Osteocyte (in vitro differentiated cells): ENCODE measurements at regions not wholly inside any gene's neighbourhood (a gene's known extent, or its start where the extent isn't known, plus 50 kb on each side); places are given as distances from the start of the nearest gene placed in this dataset.

ENCODE experiments used
- DNase-seq: peaks from one replicate; pipeline ENCODE4 v3.0.0; 2021; ENCODE audit warnings: mixed read lengths; ENCODE audit not compliant: unreplicated experiment; ENCODE audit errors: extremely low spot score
- H3K27ac Mint-ChIP-seq: one replicate; pipeline ENCODE4 v1.8.0; 2021; ENCODE audit warnings: mild to moderate bottlenecking, mixed read lengths; ENCODE audit not compliant: unreplicated experiment
- H3K27me3 Mint-ChIP-seq: one replicate; pipeline ENCODE4 v1.8.0; 2021; ENCODE audit warnings: mixed read lengths; ENCODE audit not compliant: unreplicated experiment
- H3K36me3 Mint-ChIP-seq: one replicate; pipeline ENCODE4 v1.8.0; 2021; ENCODE audit warnings: mixed read lengths; ENCODE audit not compliant: unreplicated experiment
- H3K4me1 Mint-ChIP-seq: one replicate; pipeline ENCODE4 v1.8.0; 2021; ENCODE audit warnings: mixed read lengths; ENCODE audit not compliant: unreplicated experiment
- H3K4me3 Mint-ChIP-seq: one replicate; pipeline ENCODE4 v1.8.0; 2021; ENCODE audit warnings: mild to moderate bottlenecking, moderate library complexity, mixed read lengths; ENCODE audit not compliant: unreplicated experiment
- H3K9me3 Mint-ChIP-seq: one replicate; pipeline ENCODE4 v1.8.0; 2021; ENCODE audit warnings: mixed read lengths; ENCODE audit not compliant: unreplicated experiment
- TF ChIP-seq, protein P1 (sequence below): fragments of 200-600 bp; sonication (generic); IDR thresholded peaks from 2 replicates; pipeline ENCODE4 v1.5.0; 2021; ENCODE audit warnings: antibody characterized with exemption, mild to moderate bottlenecking, moderate library complexity

DNA sequence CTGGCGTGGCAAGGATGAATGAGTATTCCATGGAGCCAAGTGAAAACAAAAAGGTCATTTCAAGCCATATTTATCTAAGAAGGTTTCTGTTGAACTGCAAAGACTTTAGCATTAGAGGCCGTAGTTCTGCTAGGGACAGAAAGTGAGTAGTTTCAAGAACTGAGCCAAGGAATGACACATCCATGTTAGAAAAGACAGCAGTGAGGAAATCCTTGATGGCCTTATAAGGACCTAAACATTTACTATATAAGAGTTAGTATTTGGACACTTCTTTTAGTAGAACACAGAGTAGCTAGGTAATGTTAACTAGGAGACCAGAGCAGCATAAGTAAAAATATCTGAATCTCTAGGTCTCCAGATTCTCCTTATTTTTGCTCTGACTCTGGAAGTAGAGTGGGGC, 329.8 kb upstream of the SEMA3D start:
- H3K4me3 Mint-ChIP-seq = no peak overlapping the region
- no peaks in the 10 kb centered on the region for H3K27me3 Mint-ChIP-seq
- peaks cover 22% of the 10 kb centered on the region for H3K4me1 Mint-ChIP-seq
- peaks cover 9% of the 10 kb centered on the region for H3K9me3 Mint-ChIP-seq
- no peak for DNase-seq
- no peak overlapping the region for H3K27ac Mint-ChIP-seq
- no peaks in the 10 kb centered on the region for H3K36me3 Mint-ChIP-seq
- TF ChIP-seq, protein P1, sequence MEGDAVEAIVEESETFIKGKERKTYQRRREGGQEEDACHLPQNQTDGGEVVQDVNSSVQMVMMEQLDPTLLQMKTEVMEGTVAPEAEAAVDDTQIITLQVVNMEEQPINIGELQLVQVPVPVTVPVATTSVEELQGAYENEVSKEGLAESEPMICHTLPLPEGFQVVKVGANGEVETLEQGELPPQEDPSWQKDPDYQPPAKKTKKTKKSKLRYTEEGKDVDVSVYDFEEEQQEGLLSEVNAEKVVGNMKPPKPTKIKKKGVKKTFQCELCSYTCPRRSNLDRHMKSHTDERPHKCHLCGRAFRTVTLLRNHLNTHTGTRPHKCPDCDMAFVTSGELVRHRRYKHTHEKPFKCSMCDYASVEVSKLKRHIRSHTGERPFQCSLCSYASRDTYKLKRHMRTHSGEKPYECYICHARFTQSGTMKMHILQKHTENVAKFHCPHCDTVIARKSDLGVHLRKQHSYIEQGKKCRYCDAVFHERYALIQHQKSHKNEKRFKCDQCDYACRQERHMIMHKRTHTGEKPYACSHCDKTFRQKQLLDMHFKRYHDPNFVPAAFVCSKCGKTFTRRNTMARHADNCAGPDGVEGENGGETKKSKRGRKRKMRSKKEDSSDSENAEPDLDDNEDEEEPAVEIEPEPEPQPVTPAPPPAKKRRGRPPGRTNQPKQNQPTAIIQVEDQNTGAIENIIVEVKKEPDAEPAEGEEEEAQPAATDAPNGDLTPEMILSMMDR = no peak

DNA sequence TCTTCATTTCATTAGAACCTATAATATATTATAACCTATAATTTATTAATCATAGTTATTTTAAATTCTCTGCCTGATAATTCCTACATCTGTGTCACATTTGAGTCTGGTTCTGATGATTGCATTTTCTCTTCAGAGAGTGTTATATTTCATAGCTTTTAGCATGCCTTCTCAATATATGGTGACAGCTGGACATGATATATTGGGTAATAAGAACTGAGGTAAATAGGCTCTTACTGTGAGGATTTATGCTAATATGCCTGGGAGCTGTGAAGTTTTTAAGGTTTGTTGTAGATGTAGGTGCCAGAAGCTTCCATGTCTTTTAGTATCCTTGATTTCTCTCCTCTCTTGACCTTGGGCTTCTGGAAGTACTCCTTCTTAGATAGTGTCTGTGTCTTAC, 325.9 kb upstream of the SEMA3D start:
- no peak for DNase-seq
- Mint-ChIP-seq H3K4me1 (peaks cover 8% of the 10 kb centered on the region), H3K36me3 (no peaks in the 10 kb centered on the region), H3K27me3 (no peaks in the 10 kb centered on the region), H3K27ac (no peak overlapping the region), H3K9me3 (peaks cover 9% of the 10 kb centered on the region), H3K4me3 (no peak overlapping the region)
- TF ChIP-seq, protein P1 = no peak

DNA sequence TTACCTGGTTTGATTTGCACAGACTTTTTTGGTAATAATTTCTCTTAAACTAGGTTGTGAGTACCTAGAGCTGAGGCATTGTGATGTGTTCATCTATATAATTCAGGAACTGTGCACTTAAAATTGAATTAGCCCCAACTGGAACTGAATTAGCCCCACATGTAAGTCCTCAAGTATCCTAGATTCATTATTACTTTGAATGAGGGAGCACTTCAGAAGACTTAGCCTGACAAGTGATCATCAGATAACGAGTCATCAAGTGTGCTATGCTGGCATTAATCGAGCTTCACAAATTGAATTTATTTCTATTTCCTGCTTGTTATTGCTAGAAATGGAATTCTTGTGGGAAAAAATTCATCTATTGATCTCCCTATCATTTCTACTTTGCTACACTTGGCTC, 323.4 kb upstream of the SEMA3D start:
- no peak for DNase-seq
- Mint-ChIP-seq H3K9me3 (peaks cover 4% of the 10 kb centered on the region), H3K4me1 (peaks cover 8% of the 10 kb centered on the region), H3K36me3 (no peaks in the 10 kb centered on the region), H3K4me3 (no peak overlapping the region), H3K27me3 (no peaks in the 10 kb centered on the region), H3K27ac (no peak overlapping the region)
- TF ChIP-seq, protein P1 = no peak

DNA sequence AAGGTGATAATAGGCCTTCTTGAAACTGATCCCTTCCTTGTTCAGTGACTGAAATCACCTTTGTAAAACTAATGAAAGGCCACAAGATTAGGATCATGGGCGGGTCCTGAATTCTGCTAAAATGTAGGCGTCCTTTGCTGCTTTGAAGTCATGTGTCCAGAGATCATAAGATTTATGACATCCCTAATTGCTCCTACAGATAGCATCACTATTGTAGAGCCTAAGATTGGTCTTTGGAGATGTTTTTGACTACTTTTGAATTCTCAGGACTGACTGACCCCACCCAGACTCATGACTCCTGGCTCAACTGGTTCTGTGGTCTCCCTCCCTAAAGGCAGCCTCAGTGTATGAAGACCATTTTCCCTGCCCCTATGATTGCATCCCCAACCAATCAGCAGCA, 322.6 kb upstream of the SEMA3D start:
- Mint-ChIP-seq H3K36me3 (no peaks in the 10 kb centered on the region), H3K4me1 (peaks cover 2% of the 10 kb centered on the region), H3K27me3 (no peaks in the 10 kb centered on the region), H3K9me3 (peaks cover 7% of the 10 kb centered on the region), H3K4me3 (no peak overlapping the region), H3K27ac (no peak overlapping the region)
- no peak for DNase-seq
- TF ChIP-seq, protein P1 = no peak

DNA sequence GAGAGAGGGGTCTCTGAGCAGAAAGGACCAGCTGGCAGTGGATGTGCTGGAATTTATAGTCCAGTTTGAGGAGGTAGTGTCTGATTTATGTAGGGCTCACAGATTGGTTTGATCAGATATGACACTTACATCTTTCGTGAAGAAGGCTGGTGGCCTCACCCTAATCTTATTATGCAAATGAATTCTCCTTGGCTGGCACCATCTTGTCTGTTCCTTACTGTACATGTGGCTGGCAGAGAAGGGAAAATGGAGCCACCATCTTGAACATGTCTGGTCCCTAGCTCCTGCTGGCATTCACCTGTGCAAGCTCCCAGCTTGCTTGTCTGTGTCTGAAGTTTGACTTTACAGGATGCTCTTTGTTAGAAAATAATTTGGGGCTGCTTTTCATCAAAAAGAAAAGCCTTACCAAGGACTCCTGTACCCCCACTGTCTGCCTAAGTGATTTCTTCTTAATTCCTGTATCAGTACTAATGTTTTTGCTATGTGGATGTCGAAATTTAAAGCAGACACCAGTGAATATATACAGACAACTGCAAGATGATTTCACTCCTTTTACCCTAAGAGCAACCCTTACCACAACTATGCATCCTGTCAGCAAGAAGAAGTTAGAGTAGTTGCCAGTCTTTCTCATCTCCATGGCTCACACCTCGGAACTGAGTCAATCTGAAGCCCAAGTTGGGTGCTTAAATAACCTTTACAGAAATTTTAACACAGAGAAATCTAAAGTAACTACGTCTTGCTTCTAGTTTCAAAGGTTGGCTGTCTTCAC, 322.0 kb upstream of the SEMA3D start:
- Mint-ChIP-seq H3K4me3 (no peak overlapping the region), H3K27me3 (no peaks in the 10 kb centered on the region), H3K27ac (no peak overlapping the region), H3K9me3 (peaks cover 11% of the 10 kb centered on the region), H3K36me3 (no peaks in the 10 kb centered on the region), H3K4me1 (no peaks in the 10 kb centered on the region)
- TF ChIP-seq, protein P1 = no peak
- no peak for DNase-seq
